Stomach (tissue), 8 donors: ENCODE measurements at regions not wholly inside any gene's neighbourhood (a gene's known extent, or its start where the extent isn't known, plus 50 kb on each side); places are given as distances from the start of the nearest gene placed in this dataset.

ENCODE experiments used
- DNase-seq, 2 donors: peaks; one replicate each; pipeline versions ENCODE4 v3.0.0 to v3.0.0-alpha.2; 2013 to 2019
- H3K27ac ChIP-seq, 5 donors: fragments of 200-600 bp in 4 of 5; sonication (generic) in 4 of 5; one replicate each; pipeline ENCODE4 v1.5.1; 2013 to 2019; ENCODE audit warnings: mild to moderate bottlenecking in 1 of 5, moderate library complexity in 1 of 5
- H3K27me3 ChIP-seq, 3 donors: fragments of 200-600 bp; sonication (generic); one replicate each; pipeline ENCODE4 v1.5.1; 2017 to 2019; ENCODE audit warnings: mixed run types in 1 of 3
- H3K36me3 ChIP-seq, 4 donors: fragments of 200-600 bp; sonication (generic); 1 replicate in 3 of 4; 2 replicates in 1 of 4; pipeline ENCODE4 v1.5.1; 2016 to 2019
- H3K4me1 ChIP-seq, 4 donors: fragments of 200-600 bp; sonication (generic); one replicate each; pipeline ENCODE4 v1.5.1; 2016 to 2019
- H3K4me3 ChIP-seq, 4 donors: fragments of 200-600 bp; sonication (generic) in 3 of 4; one replicate each; pipeline ENCODE4 v1.5.1; 2016 to 2019; ENCODE audit warnings: mild to moderate bottlenecking in 1 of 4
- H3K9me3 ChIP-seq, 4 donors: fragments of 200-600 bp; sonication (generic); one replicate each; pipeline ENCODE4 v1.5.1; 2016 to 2019
- CTCF ChIP-seq, 7 experiments: fragments of 450-650 bp in 4 of 7; fragments of 200-600 bp in 3 of 7; sonication (generic) in 3 of 7; IDR thresholded peaks; one replicate each; pipeline ENCODE4 v1.5.1; 2016 to 2019; ENCODE audit warnings: antibody characterized with exemption in 7 of 7, control low read depth in 2 of 7, mild to moderate bottlenecking in 1 of 7
- EP300 ChIP-seq: sonication (generic); formaldehyde crosslinking; IDR thresholded peaks from one replicate; pipeline ENCODE4 v1.6.1; 2017; ENCODE audit warnings: antibody characterized with exemption
- POLR2A ChIP-seq, 4 donors: fragments of 450-650 bp; IDR thresholded peaks; one replicate each; pipeline ENCODE4 v1.6.1; 2016; ENCODE audit warnings: antibody characterized with exemption in 4 of 4, control low read depth in 2 of 4, mild to moderate bottlenecking in 1 of 4, moderate library complexity in 1 of 4
- POLR2AphosphoS5 ChIP-seq, 3 donors: sonication (generic); formaldehyde crosslinking; IDR thresholded peaks; one replicate each; pipeline ENCODE4 v1.6.1; 2016; ENCODE audit warnings: antibody characterized with exemption in 3 of 3
- WGBS, 5 donors: extraction: QIAGEN DNeasy Blood & Tissue Kit in 3 of 5; methylation state at CpG; one replicate each; pipeline versions ENCODE4 v1.1.5 to v1.1.7; 2013 to 2018; 5-methylcytosine and 5-hydroxymethylcytosine counted together
- intact Hi-C: fragments of 100-400 bp; cut with DNase I; formaldehyde crosslinking; loops from one replicate; pipeline ENCODE4 v1.15.1; 2023; ENCODE audit warnings: low total_unique reads
- donor health status: healthy with polysubstance abuse.
- donor health status: Bipolar disorder and iron deficiency.
- donor health status: healthy.

GRCh38 chr2:144865670-144866069 is 345.8 kb upstream of the ZEB2 start:
- Histone ChIP-seq H3K36me3 (no peaks in the 10 kb centered on the region), H3K4me1 (no peaks in the 10 kb centered on the region), H3K27ac (no peak overlapping the region), H3K9me3 (no peaks in the 10 kb centered on the region), H3K4me3 (no peak overlapping the region), H3K27me3 (no peaks in the 10 kb centered on the region)
- DNase-seq: no peak
- 86 to 100% (median 94%) methylated on average over 1 of the region's 1 CpG for WGBS, 5 donors
- TF ChIP-seq CTCF (IDR thresholded peaks at IDR 0.05): no peak
- TF ChIP-seq POLR2AphosphoS5 (IDR thresholded peaks at IDR 0.05): no peak
- no peak for TF ChIP-seq POLR2A (IDR thresholded peaks at IDR 0.05)
- no peak for TF ChIP-seq EP300
- intact Hi-C loops: no loop called here

GRCh38 chr2:144859716-144860115 is 339.8 kb upstream of the ZEB2 start:
- DNase-seq: no peak
- TF ChIP-seq CTCF (IDR thresholded peaks at IDR 0.05) (no peak), POLR2AphosphoS5 (IDR thresholded peaks at IDR 0.05) (no peak), EP300 (no peak), POLR2A (IDR thresholded peaks at IDR 0.05) (no peak)
- WGBS, 5 donors: 80 to 83% (median 82%) methylated on average over 4 of the region's 4 CpGs
- Histone ChIP-seq H3K4me1 (no peaks in the 10 kb centered on the region), H3K4me3 (no peak overlapping the region), H3K27me3 (no peaks in the 10 kb centered on the region), H3K36me3 (no peaks in the 10 kb centered on the region), H3K27ac (no peak overlapping the region), H3K9me3 (peaks cover 0 to 4% (median 1%) of the 10 kb centered on the region in 4 donors)
- intact Hi-C loops: no loop called here

GRCh38 chr2:144858211-144858610 is 338.3 kb upstream of the ZEB2 start:
- DNase-seq: no peak
- no peak overlapping the region for H3K27ac ChIP-seq
- no peaks in the 10 kb centered on the region for H3K4me1 ChIP-seq
- intact Hi-C loops: no loop called here
- 77 to 84% (median 82%) methylated on average over 4 of the region's 4 CpGs for WGBS, 5 donors
- H3K9me3 ChIP-seq: peaks cover 0 to 13% (median 3%) of the 10 kb centered on the region in 4 donors
- H3K36me3 ChIP-seq: no peaks in the 10 kb centered on the region
- H3K27me3 ChIP-seq: no peaks in the 10 kb centered on the region
- TF ChIP-seq CTCF (IDR thresholded peaks at IDR 0.05): no peak
- TF ChIP-seq POLR2AphosphoS5 (IDR thresholded peaks at IDR 0.05): no peak
- TF ChIP-seq POLR2A (IDR thresholded peaks at IDR 0.05): no peak
- TF ChIP-seq EP300: no peak
- no peak overlapping the region for H3K4me3 ChIP-seq

GRCh38 chr2:144854596-144854995 is 334.7 kb upstream of the ZEB2 start:
- Histone ChIP-seq H3K9me3 (peaks cover 0 to 13% (median 3%) of the 10 kb centered on the region in 4 donors), H3K4me1 (no peaks in the 10 kb centered on the region), H3K4me3 (no peak overlapping the region), H3K27me3 (no peaks in the 10 kb centered on the region), H3K27ac (no peak overlapping the region), H3K36me3 (no peaks in the 10 kb centered on the region)
- DNase-seq: no peak
- 85 to 90% (median 89%) methylated on average over 4 of the region's 4 CpGs for WGBS, 5 donors
- no peak for TF ChIP-seq EP300
- no peak for TF ChIP-seq POLR2A (IDR thresholded peaks at IDR 0.05)
- TF ChIP-seq POLR2AphosphoS5 (IDR thresholded peaks at IDR 0.05): no peak
- no peak for TF ChIP-seq CTCF (IDR thresholded peaks at IDR 0.05)
- intact Hi-C loops: no loop called here
